H9 (cell line): ENCODE measurements at regions not wholly inside any gene's neighbourhood (a gene's known extent, or its start where the extent isn't known, plus 50 kb on each side); places are given as distances from the start of the nearest gene placed in this dataset.

Experiments
- DNase-seq: peaks from one replicate; pipeline ENCODE4 v3.0.0-alpha.2; 2017
- H2AFZ ChIP-seq: one replicate; pipeline ENCODE4 v1.6.1; 2013; ENCODE audit warnings: mild to moderate bottlenecking, low read length, control low read depth, moderate library complexity
- H2AK5ac ChIP-seq: 2 replicates; pipeline ENCODE4 v1.6.1; 2013; ENCODE audit warnings: low read length, control low read depth, mixed read lengths; ENCODE audit not compliant: insufficient read length
- H2BK120ac ChIP-seq: one replicate; pipeline ENCODE4 v1.6.1; 2013; ENCODE audit warnings: low read depth, mild to moderate bottlenecking, low read length, control low read depth, inconsistent platforms; ENCODE audit not compliant: poor library complexity, severe bottlenecking
- H2BK12ac ChIP-seq: 2 replicates; pipeline ENCODE4 v1.6.1; 2013; ENCODE audit warnings: low read length, control low read depth, mixed read lengths, low read depth; ENCODE audit not compliant: insufficient read length
- H2BK15ac ChIP-seq: 2 replicates; pipeline ENCODE4 v1.6.1; 2013; ENCODE audit warnings: low read depth, low read length, control low read depth
- H2BK20ac ChIP-seq: one replicate; pipeline ENCODE4 v1.6.1; 2013; ENCODE audit warnings: low read depth, mild to moderate bottlenecking, low read length, control low read depth, inconsistent platforms; ENCODE audit not compliant: poor library complexity, severe bottlenecking
- H2BK5ac ChIP-seq: 2 replicates; pipeline ENCODE4 v1.6.1; 2013; ENCODE audit warnings: low read length, control low read depth, mixed read lengths; ENCODE audit not compliant: insufficient read length
- H3K14ac ChIP-seq: 2 replicates; pipeline ENCODE4 v1.6.1; 2013; ENCODE audit warnings: low read length, control low read depth; ENCODE audit not compliant: insufficient read depth
- H3K18ac ChIP-seq: 2 replicates; pipeline ENCODE4 v1.6.1; 2013; ENCODE audit warnings: low read depth, mild to moderate bottlenecking, mixed read lengths, low read length, control low read depth; ENCODE audit not compliant: insufficient read length
- H3K23ac ChIP-seq: 2 replicates; pipeline ENCODE4 v1.6.1; 2013; ENCODE audit warnings: low read length, control low read depth, mixed read lengths, low read depth; ENCODE audit not compliant: insufficient read length
- H3K23me2 ChIP-seq: 2 replicates; pipeline ENCODE4 v1.6.1; 2013; ENCODE audit warnings: low read depth, mild to moderate bottlenecking, mixed read lengths, low read length, control low read depth; ENCODE audit not compliant: insufficient read length, poor library complexity, severe bottlenecking
- H3K27ac ChIP-seq: 2 replicates; pipeline ENCODE4 v1.5.1; 2013; ENCODE audit warnings: low read length, control low read depth, mixed read lengths, low read depth; ENCODE audit not compliant: insufficient read length
- H3K27me3 ChIP-seq: 2 replicates; pipeline ENCODE4 v1.6.1; 2013; ENCODE audit warnings: low read length, control low read depth, inconsistent platforms; ENCODE audit not compliant: insufficient read depth
- H3K4ac ChIP-seq: 2 replicates; pipeline ENCODE4 v1.6.1; 2013; ENCODE audit warnings: low read depth, mild to moderate bottlenecking, control low read depth, inconsistent platforms, low read length, moderate library complexity
- H3K4me1 ChIP-seq: 2 replicates; pipeline ENCODE4 v1.6.1; 2013; ENCODE audit warnings: low read length, control low read depth, inconsistent platforms; ENCODE audit not compliant: insufficient read depth
- H3K4me2 ChIP-seq: 2 replicates; pipeline ENCODE4 v1.6.1; 2013; ENCODE audit warnings: low read length, control low read depth, mixed read lengths; ENCODE audit not compliant: insufficient read length, insufficient read depth
- H3K56ac ChIP-seq: 2 replicates; pipeline ENCODE4 v1.6.1; 2013; ENCODE audit warnings: low read depth, mild to moderate bottlenecking, mixed read lengths, low read length, control low read depth; ENCODE audit not compliant: insufficient read length
- H3K79me1 ChIP-seq: 2 replicates; pipeline ENCODE4 v1.6.1; 2013; ENCODE audit warnings: low read depth, mild to moderate bottlenecking, moderate library complexity, low read length, control low read depth, inconsistent platforms; ENCODE audit not compliant: insufficient read depth, poor library complexity, severe bottlenecking
- H3K79me2 ChIP-seq: 2 replicates; pipeline ENCODE4 v1.6.1; 2013; ENCODE audit warnings: low read length, control low read depth, inconsistent platforms; ENCODE audit not compliant: insufficient read depth
- H3K9ac ChIP-seq: 2 replicates; pipeline ENCODE4 v1.6.1; 2013; ENCODE audit warnings: low read length, control low read depth, mixed read lengths; ENCODE audit not compliant: insufficient read length; ENCODE audit errors: extremely low read depth
- H3K9me3 ChIP-seq: one replicate; pipeline ENCODE4 v1.6.1; 2013; ENCODE audit warnings: low read depth, low read length, inconsistent platforms; ENCODE audit not compliant: control insufficient read depth
- H3T11ph ChIP-seq: one replicate; pipeline ENCODE4 v1.6.1; 2013; ENCODE audit warnings: mild to moderate bottlenecking, low read length, control low read depth, inconsistent platforms
- H4K20me1 ChIP-seq: one replicate; pipeline ENCODE4 v1.6.1; 2013; ENCODE audit not compliant: control insufficient read depth, insufficient read length, insufficient read depth
- H4K5ac ChIP-seq: 2 replicates; pipeline ENCODE4 v1.6.1; 2013; ENCODE audit warnings: low read depth, mild to moderate bottlenecking, mixed read lengths, low read length, control low read depth; ENCODE audit not compliant: insufficient read length
- H4K8ac ChIP-seq: replicated peaks from 2 replicates; pipeline ENCODE4 v1.6.1; 2013; ENCODE audit warnings: low read length, control low read depth, mixed read lengths, low read depth; ENCODE audit not compliant: insufficient read length
- H4K91ac ChIP-seq: 2 replicates; pipeline ENCODE4 v1.6.1; 2013; ENCODE audit warnings: low read depth, mild to moderate bottlenecking, moderate library complexity, mixed read lengths, low read length, control low read depth; ENCODE audit not compliant: insufficient read length
- H3K27ac Mint-ChIP-seq, 3 experiments: 2 replicates in 2 of 3; 3 replicates in 1 of 3; pipeline ENCODE4 v1.8.0; 2020 to 2021; ENCODE audit warnings: mixed read lengths in 3 of 3, mild to moderate bottlenecking in 1 of 3, moderate library complexity in 1 of 3
- H3K27me3 Mint-ChIP-seq: 2 replicates; pipeline ENCODE4 v1.8.0; 2021; ENCODE audit warnings: low read depth, mild to moderate bottlenecking, moderate library complexity, mixed read lengths
- H3K36me3 Mint-ChIP-seq, 3 experiments: 2 replicates in 2 of 3; 3 replicates in 1 of 3; pipeline ENCODE4 v1.8.0; 2020 to 2021; ENCODE audit warnings: low read depth in 3 of 3, mixed read lengths in 3 of 3; ENCODE audit not compliant: insufficient read depth in 1 of 3
- H3K4me1 Mint-ChIP-seq, 2 experiments: 2 replicates each; pipeline ENCODE4 v1.8.0; 2020; ENCODE audit warnings: mixed read lengths in 2 of 2
- H3K4me3 Mint-ChIP-seq, 2 experiments: 2 replicates in 1 of 2; 3 replicates in 1 of 2; pipeline ENCODE4 v1.8.0; 2020 to 2021; ENCODE audit warnings: mild to moderate bottlenecking in 2 of 2, mixed read lengths in 2 of 2, moderate library complexity in 1 of 2
- H3K9me3 Mint-ChIP-seq, 2 experiments: 2 replicates in 1 of 2; 3 replicates in 1 of 2; pipeline ENCODE4 v1.8.0; 2020; ENCODE audit warnings: mild to moderate bottlenecking in 2 of 2, mixed read lengths in 2 of 2, moderate library complexity in 1 of 2
- whole genome bisulfite sequencing: extraction: QIAGEN DNeasy Blood & Tissue Kit; methylation state at CpG from one replicate; pipeline ENCODE4 v1.1.7; 2013; ENCODE audit warnings: missing lambda C conversion rate, low lambda C conversion rate, mixed read lengths; ENCODE audit not compliant: insufficient read length; ENCODE audit errors: extremely low coverage; 5-methylcytosine and 5-hydroxymethylcytosine counted together
- TF ChIP-seq, protein P1 (sequence below): fragments of 200-600 bp; sonication (generic); conservative IDR thresholded peaks from 3 replicates; pipeline ENCODE4 v1.8.0; 2021; ENCODE audit warnings: antibody characterized with exemption, mild to moderate bottlenecking

DNA sequence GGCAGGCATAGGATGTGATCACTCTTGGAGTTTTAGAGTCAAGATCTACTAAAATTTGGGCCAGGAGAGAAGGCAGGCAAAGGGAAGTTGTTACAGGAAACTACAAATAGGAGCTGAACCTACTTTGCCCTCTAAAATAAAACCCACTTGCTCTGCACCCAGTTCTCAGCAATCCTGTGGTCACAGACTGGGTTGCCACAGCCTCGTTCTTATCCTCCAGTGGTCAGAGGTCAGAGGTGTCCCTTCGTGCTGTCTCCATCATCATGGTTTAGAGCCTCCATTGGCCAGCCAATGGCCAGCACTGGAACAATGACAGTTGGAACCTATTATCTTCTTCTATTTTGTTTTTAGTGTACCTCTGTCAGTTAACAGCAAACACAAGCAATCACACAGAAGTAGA, 90.7 kb upstream of the TNP1 start:
- Histone ChIP-seq H3K9me3 (no peaks in the 10 kb centered on the region), H3K14ac (0 out of 2 replicates have a peak overlapping the region, but pooled peaks have one; percentile 35), H4K91ac (no peak overlapping the region), H3T11ph (no peak overlapping the region), H2AFZ (no peak overlapping the region), H2AK5ac (no peak overlapping the region), H3K79me2 (no peaks in the 10 kb centered on the region), H4K5ac (no peak overlapping the region), H3K4me1 (no peaks in the 10 kb centered on the region), H2BK120ac (no peak overlapping the region), H4K8ac (no peak overlapping the region), H3K4me2 (no peak overlapping the region), H2BK20ac (no peak overlapping the region), H3K23ac (no peak overlapping the region), H4K20me1 (no peaks in the 10 kb centered on the region), H3K27me3 (no peaks in the 10 kb centered on the region), H2BK12ac (no peak overlapping the region), H3K18ac (no peak overlapping the region), H2BK15ac (no peak overlapping the region), H3K23me2 (no peaks in the 10 kb centered on the region), H3K9ac (no peak overlapping the region), H2BK5ac (no peak overlapping the region), H3K4ac (no peak overlapping the region), H3K56ac (no peak overlapping the region), H3K79me1 (no peaks in the 10 kb centered on the region), H3K27ac (no peak overlapping the region)
- no CpG with 5 or more reads among the region's 2 CpGs for WGBS
- Mint-ChIP-seq H3K27me3 (peaks cover 10% of the 10 kb centered on the region), H3K4me1 (no peaks in the 10 kb centered on the region), H3K4me3 (no peak overlapping the region), H3K36me3 (no peaks in the 10 kb centered on the region; a peak in 1 of 7 replicates), H3K27ac (no peak overlapping the region), H3K9me3 (peaks cover 3 to 5% of the 10 kb centered on the region in 2 experiments; a peak in 4 of 5 replicates)
- no peak for DNase-seq
- TF ChIP-seq, protein P1, sequence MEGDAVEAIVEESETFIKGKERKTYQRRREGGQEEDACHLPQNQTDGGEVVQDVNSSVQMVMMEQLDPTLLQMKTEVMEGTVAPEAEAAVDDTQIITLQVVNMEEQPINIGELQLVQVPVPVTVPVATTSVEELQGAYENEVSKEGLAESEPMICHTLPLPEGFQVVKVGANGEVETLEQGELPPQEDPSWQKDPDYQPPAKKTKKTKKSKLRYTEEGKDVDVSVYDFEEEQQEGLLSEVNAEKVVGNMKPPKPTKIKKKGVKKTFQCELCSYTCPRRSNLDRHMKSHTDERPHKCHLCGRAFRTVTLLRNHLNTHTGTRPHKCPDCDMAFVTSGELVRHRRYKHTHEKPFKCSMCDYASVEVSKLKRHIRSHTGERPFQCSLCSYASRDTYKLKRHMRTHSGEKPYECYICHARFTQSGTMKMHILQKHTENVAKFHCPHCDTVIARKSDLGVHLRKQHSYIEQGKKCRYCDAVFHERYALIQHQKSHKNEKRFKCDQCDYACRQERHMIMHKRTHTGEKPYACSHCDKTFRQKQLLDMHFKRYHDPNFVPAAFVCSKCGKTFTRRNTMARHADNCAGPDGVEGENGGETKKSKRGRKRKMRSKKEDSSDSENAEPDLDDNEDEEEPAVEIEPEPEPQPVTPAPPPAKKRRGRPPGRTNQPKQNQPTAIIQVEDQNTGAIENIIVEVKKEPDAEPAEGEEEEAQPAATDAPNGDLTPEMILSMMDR, result no peak
